GM18520 (cell line): ENCODE measurements at regions not wholly inside any gene's neighbourhood (a gene's known extent, or its start where the extent isn't known, plus 50 kb on each side); places are given as distances from the start of the nearest gene placed in this dataset.
"Not testable (repeated sequence)": the region's sequence is repeated elsewhere in the genome, so short reads cannot be mapped to it uniquely, and the experiment has no call there.

Experiments used
- ATAC-seq: cut with Tn5 transposase; IDR thresholded peaks from one replicate; pipeline ENCODE4 v1.9.1; 2021; ENCODE audit not compliant: unreplicated experiment

- no peak for ATAC-seq
Observed at GRCh38 chr6:15935661-15936060, 193.2 kb upstream of the MYLIP start.

- not testable (repeated sequence) for ATAC-seq
Observed at GRCh38 chr6:15931697-15932096, 197.2 kb upstream of the MYLIP start.

GRCh38 chr6:15930207-15930606, 198.7 kb upstream of the MYLIP start:
- no peak for ATAC-seq

- ATAC-seq, result no peak
Observed at GRCh38 chr6:15929685-15930084, 199.2 kb upstream of the MYLIP start.

- ATAC-seq, result no peak
Observed at GRCh38 chr6:15927531-15928225, 201.2 kb upstream of the MYLIP start.

GRCh38 chr6:15926256-15926655, 202.6 kb upstream of the MYLIP start:
- ATAC-seq, result no peak

- ATAC-seq, result no peak
Observed at GRCh38 chr6:15924893-15925292, 204.0 kb upstream of the MYLIP start.

- ATAC-seq, result no peak
Observed at GRCh38 chr6:15922510-15923250, 206.2 kb upstream of the MYLIP start.

- ATAC-seq, result no peak
Observed at GRCh38 chr6:15921243-15921642, 207.6 kb upstream of the MYLIP start.

GRCh38 chr6:15916581-15916980, 212.3 kb upstream of the MYLIP start:
- no peak for ATAC-seq

- no peak for ATAC-seq
Observed at GRCh38 chr6:15915508-15916178, 213.2 kb upstream of the MYLIP start.

- no peak for ATAC-seq
Observed at GRCh38 chr6:15914553-15914952, 214.3 kb upstream of the MYLIP start.

- ATAC-seq, result no peak
Observed at GRCh38 chr6:15913573-15913972, 215.3 kb upstream of the MYLIP start.

GRCh38 chr6:15912505-15913400, 216.1 kb upstream of the MYLIP start:
- no peak for ATAC-seq

- ATAC-seq, result no peak
Observed at GRCh38 chr6:15911753-15912504, 217.0 kb upstream of the MYLIP start.

- no peak for ATAC-seq
Observed at GRCh38 chr6:15909290-15910070, 219.4 kb upstream of the MYLIP start.

- ATAC-seq, result no peak
Observed at GRCh38 chr6:15908871-15909270, 220.0 kb upstream of the MYLIP start.

GRCh38 chr6:15907914-15908518, 220.9 kb upstream of the MYLIP start:
- ATAC-seq, result no peak
